Neural progenitor cell (in vitro differentiated cells): ENCODE measurements at regions not wholly inside any gene's neighbourhood (a gene's known extent, or its start where the extent isn't known, plus 50 kb on each side); places are given as distances from the start of the nearest gene placed in this dataset.

Experiments used
- DNase-seq: peaks from one replicate; pipeline ENCODE4 v3.0.0-alpha.2; 2016; ENCODE audit warnings: low spot score
- H2AFZ ChIP-seq: fragments of 200-600 bp; sonication (generic); replicated peaks from 2 replicates; pipeline ENCODE4 v1.6.1; 2016; ENCODE audit warnings: antibody characterized with exemption
- H3F3A ChIP-seq: fragments of 200-600 bp; sonication (generic); 2 replicates; pipeline ENCODE4 v1.6.1; 2016; ENCODE audit warnings: antibody characterized with exemption, low read depth
- H3K27ac ChIP-seq: fragments of 200-600 bp; sonication (generic); 2 replicates; pipeline ENCODE4 v1.5.1; 2016; ENCODE audit warnings: mild to moderate bottlenecking
- H3K27me3 ChIP-seq: fragments of 200-600 bp; sonication (generic); 2 replicates; pipeline ENCODE4 v1.6.1; 2016; ENCODE audit warnings: mild to moderate bottlenecking, moderate library complexity
- H3K36me3 ChIP-seq: fragments of 200-600 bp; sonication (generic); 2 replicates; pipeline ENCODE4 v1.5.1; 2016
- H3K4me1 ChIP-seq: fragments of 200-600 bp; sonication (generic); 2 replicates; pipeline ENCODE4 v1.6.1; 2016; ENCODE audit warnings: mixed run types
- H3K4me2 ChIP-seq: fragments of 200-600 bp; sonication (generic); 2 replicates; pipeline ENCODE4 v1.6.1; 2016
- H3K4me3 ChIP-seq: fragments of 200-600 bp; sonication (generic); 2 replicates; pipeline ENCODE4 v1.5.1; 2016
- H3K79me2 ChIP-seq: fragments of 200-600 bp; sonication (generic); 2 replicates; pipeline ENCODE4 v1.6.1; 2016; ENCODE audit warnings: low read depth
- H3K9ac ChIP-seq: fragments of 200-600 bp; sonication (generic); 2 replicates; pipeline ENCODE4 v1.6.1; 2016
- H3K9me3 ChIP-seq: fragments of 200-600 bp; sonication (generic); 2 replicates; pipeline ENCODE4 v1.5.1; 2016; ENCODE audit warnings: low read depth
- H4K20me1 ChIP-seq: fragments of 200-600 bp; sonication (generic); 2 replicates; pipeline ENCODE4 v1.6.1; 2016; ENCODE audit warnings: low read depth
- H3K27ac Mint-ChIP-seq: 3 replicates; pipeline ENCODE4 v1.8.0; 2021; ENCODE audit warnings: mixed read lengths
- H3K27me3 Mint-ChIP-seq: 2 replicates; pipeline ENCODE4 v1.8.0; 2022; ENCODE audit warnings: low read depth, mild to moderate bottlenecking, inconsistent platforms, moderate library complexity, mixed read lengths; ENCODE audit not compliant: insufficient read depth
- H3K36me3 Mint-ChIP-seq: 3 replicates; pipeline ENCODE4 v1.8.0; 2021; ENCODE audit warnings: mixed read lengths
- H3K4me1 Mint-ChIP-seq: 3 replicates; pipeline ENCODE4 v1.8.0; 2021; ENCODE audit warnings: mixed read lengths
- H3K4me3 Mint-ChIP-seq: 3 replicates; pipeline ENCODE4 v1.8.0; 2021; ENCODE audit warnings: mild to moderate bottlenecking, moderate library complexity, mixed read lengths
- H3K9me3 Mint-ChIP-seq: 3 replicates; pipeline ENCODE4 v1.8.0; 2020; ENCODE audit warnings: mixed read lengths
- EZH2 ChIP-seq: fragments of 200-600 bp; sonication (generic); IDR thresholded peaks from 2 replicates; pipeline ENCODE4 v1.6.1; 2017; ENCODE audit warnings: antibody characterized with exemption, mild to moderate bottlenecking, moderate library complexity
- EZH2phosphoT487 ChIP-seq: fragments of 200-600 bp; sonication (generic); IDR thresholded peaks from 2 replicates; pipeline ENCODE4 v1.6.1; 2017; ENCODE audit warnings: antibody characterized with exemption
- TF ChIP-seq, protein P1 (sequence below): fragments of 200-600 bp; sonication (generic); IDR thresholded peaks from 2 replicates; pipeline ENCODE4 v1.5.1; 2017; ENCODE audit warnings: antibody characterized with exemption, mild to moderate bottlenecking

DNA sequence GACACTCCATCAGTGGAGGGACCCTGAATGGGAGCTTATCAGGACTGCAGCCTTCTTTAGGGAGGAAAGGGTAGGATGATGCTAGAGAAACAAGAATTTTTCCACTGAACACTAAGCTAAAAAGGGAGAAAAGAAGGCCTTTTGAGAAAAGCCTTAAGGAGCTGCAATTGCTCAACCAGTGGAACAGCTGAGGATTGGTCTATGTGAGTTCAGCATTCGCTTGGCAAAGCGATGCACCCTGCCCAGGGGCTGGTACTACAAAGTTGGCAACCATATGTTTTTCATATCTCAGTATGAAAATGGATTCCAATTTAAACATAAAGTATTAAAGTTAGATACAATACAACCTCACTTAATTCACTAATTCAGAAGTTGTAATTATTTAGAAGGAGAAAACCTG, 117.8 kb upstream of the FAM20A start:
- Histone ChIP-seq H3K4me1 (no peaks in the 10 kb centered on the region), H3K9ac (no peak overlapping the region), H3K27ac (no peak overlapping the region), H3K79me2 (no peaks in the 10 kb centered on the region), H2AFZ (no peak overlapping the region), H3K9me3 (no peaks in the 10 kb centered on the region), H4K20me1 (no peaks in the 10 kb centered on the region), H3K36me3 (no peaks in the 10 kb centered on the region), H3K4me3 (no peak overlapping the region), H3F3A (no peaks in the 10 kb centered on the region), H3K27me3 (no peaks in the 10 kb centered on the region), H3K4me2 (no peak overlapping the region)
- H3K27me3 Mint-ChIP-seq: no peaks in the 10 kb centered on the region
- no peak for DNase-seq
- TF ChIP-seq, protein P1, sequence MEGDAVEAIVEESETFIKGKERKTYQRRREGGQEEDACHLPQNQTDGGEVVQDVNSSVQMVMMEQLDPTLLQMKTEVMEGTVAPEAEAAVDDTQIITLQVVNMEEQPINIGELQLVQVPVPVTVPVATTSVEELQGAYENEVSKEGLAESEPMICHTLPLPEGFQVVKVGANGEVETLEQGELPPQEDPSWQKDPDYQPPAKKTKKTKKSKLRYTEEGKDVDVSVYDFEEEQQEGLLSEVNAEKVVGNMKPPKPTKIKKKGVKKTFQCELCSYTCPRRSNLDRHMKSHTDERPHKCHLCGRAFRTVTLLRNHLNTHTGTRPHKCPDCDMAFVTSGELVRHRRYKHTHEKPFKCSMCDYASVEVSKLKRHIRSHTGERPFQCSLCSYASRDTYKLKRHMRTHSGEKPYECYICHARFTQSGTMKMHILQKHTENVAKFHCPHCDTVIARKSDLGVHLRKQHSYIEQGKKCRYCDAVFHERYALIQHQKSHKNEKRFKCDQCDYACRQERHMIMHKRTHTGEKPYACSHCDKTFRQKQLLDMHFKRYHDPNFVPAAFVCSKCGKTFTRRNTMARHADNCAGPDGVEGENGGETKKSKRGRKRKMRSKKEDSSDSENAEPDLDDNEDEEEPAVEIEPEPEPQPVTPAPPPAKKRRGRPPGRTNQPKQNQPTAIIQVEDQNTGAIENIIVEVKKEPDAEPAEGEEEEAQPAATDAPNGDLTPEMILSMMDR: no peak
- TF ChIP-seq EZH2 (no peak), EZH2phosphoT487 (no peak)
- no peaks in the 10 kb centered on the region for H3K4me1 Mint-ChIP-seq
- no peaks in the 10 kb centered on the region for H3K36me3 Mint-ChIP-seq
- no peaks in the 10 kb centered on the region for H3K9me3 Mint-ChIP-seq
- H3K27ac Mint-ChIP-seq: no peak overlapping the region
- no peak overlapping the region for H3K4me3 Mint-ChIP-seq

DNA sequence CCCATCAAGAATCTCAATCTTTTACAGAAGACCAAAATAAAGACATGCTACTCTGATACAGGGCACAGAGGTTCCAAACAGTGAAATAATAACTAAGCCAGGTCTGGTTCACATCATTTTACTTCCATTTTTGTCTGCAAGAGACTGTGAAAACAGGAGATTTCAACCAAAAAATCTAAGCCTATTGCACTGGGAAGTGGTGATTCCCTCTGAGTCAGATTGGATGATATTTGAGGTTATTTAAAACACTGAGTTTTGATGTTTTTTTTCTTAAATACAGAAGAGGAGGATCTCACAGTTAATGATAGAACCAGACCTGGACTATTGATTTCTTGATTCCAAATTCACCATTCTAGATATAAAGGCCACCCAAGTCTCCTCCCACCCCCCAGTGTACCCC, 117.3 kb upstream of the FAM20A start:
- Histone ChIP-seq H3K27ac (no peak overlapping the region), H4K20me1 (no peaks in the 10 kb centered on the region), H3K4me3 (no peak overlapping the region), H2AFZ (no peak overlapping the region), H3K4me2 (no peak overlapping the region), H3K9me3 (no peaks in the 10 kb centered on the region), H3K9ac (no peak overlapping the region), H3F3A (no peaks in the 10 kb centered on the region), H3K27me3 (no peaks in the 10 kb centered on the region), H3K4me1 (no peaks in the 10 kb centered on the region), H3K36me3 (no peaks in the 10 kb centered on the region), H3K79me2 (no peaks in the 10 kb centered on the region)
- H3K9me3 Mint-ChIP-seq: no peaks in the 10 kb centered on the region
- H3K4me1 Mint-ChIP-seq: no peaks in the 10 kb centered on the region
- H3K27me3 Mint-ChIP-seq: peaks cover 2% of the 10 kb centered on the region
- no peaks in the 10 kb centered on the region for H3K36me3 Mint-ChIP-seq
- no peak for DNase-seq
- no peak overlapping the region for H3K27ac Mint-ChIP-seq
- TF ChIP-seq EZH2 (no peak), EZH2phosphoT487 (no peak)
- TF ChIP-seq, protein P1: no peak
- no peak overlapping the region for H3K4me3 Mint-ChIP-seq

DNA sequence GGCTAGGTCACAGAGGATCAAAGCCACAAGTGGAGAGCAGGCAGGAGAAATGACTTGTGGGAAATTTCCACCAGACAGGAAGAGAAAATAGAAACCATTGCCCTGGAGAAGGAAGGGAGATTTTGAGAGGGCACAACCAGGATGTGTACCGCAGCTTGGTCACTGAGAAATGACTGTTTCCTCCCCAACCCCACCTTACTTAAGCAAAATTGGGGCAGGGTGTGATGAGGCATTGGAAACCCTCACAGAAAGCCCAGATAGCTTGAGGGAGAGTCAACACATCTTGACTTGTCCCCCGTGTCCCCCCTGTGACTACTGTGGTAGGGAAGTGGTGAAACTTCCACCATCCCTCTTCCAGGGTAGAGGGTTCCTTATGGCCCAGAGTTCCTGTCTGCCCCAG, 113.5 kb upstream of the FAM20A start:
- Mint-ChIP-seq H3K4me3 (no peak overlapping the region), H3K27me3 (peaks cover 4% of the 10 kb centered on the region), H3K4me1 (no peaks in the 10 kb centered on the region), H3K36me3 (no peaks in the 10 kb centered on the region), H3K9me3 (no peaks in the 10 kb centered on the region), H3K27ac (no peak overlapping the region)
- H3K9me3 ChIP-seq: no peaks in the 10 kb centered on the region
- no peaks in the 10 kb centered on the region for H4K20me1 ChIP-seq
- H3K4me3 ChIP-seq: no peak overlapping the region
- H3K79me2 ChIP-seq: no peaks in the 10 kb centered on the region
- no peak overlapping the region for H3K27ac ChIP-seq
- no peak overlapping the region for H3K4me2 ChIP-seq
- no peak overlapping the region for H3K9ac ChIP-seq
- no peaks in the 10 kb centered on the region for H3K36me3 ChIP-seq
- H3F3A ChIP-seq: no peaks in the 10 kb centered on the region
- no peak for DNase-seq
- TF ChIP-seq, protein P1: no peak
- TF ChIP-seq EZH2 (no peak), EZH2phosphoT487 (no peak)
- no peak overlapping the region for H2AFZ ChIP-seq
- no peaks in the 10 kb centered on the region for H3K4me1 ChIP-seq
- no peaks in the 10 kb centered on the region for H3K27me3 ChIP-seq

DNA sequence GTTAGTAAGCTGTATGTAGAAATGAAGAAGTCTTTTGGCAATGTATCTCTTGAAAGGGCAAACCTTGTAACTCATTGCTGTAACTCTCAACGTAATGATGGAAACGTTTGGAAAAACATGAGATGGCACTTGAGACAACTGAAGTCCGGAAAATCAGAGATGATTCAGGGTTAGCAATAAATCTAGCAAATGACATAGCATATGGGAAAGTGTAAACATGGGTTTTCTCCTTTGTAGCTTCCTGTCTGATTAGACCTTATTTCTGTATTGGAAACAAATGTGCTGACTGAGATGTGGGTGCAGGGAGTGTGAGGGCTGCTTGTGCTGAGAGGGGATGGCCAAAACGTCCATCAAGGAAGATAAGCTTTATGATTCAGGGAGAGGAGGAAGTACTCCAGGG, 110.7 kb upstream of the FAM20A start:
- Histone ChIP-seq H3K9me3 (no peaks in the 10 kb centered on the region), H3K27me3 (no peaks in the 10 kb centered on the region), H4K20me1 (no peaks in the 10 kb centered on the region), H2AFZ (no peak overlapping the region), H3K4me2 (no peak overlapping the region), H3K27ac (no peak overlapping the region), H3K36me3 (no peaks in the 10 kb centered on the region), H3F3A (no peaks in the 10 kb centered on the region), H3K4me3 (no peak overlapping the region), H3K9ac (no peak overlapping the region), H3K4me1 (no peaks in the 10 kb centered on the region), H3K79me2 (no peaks in the 10 kb centered on the region)
- Mint-ChIP-seq H3K27ac (no peak overlapping the region), H3K9me3 (no peaks in the 10 kb centered on the region), H3K4me3 (no peak overlapping the region), H3K4me1 (no peaks in the 10 kb centered on the region), H3K27me3 (peaks cover 4% of the 10 kb centered on the region), H3K36me3 (no peaks in the 10 kb centered on the region)
- TF ChIP-seq EZH2phosphoT487: no peak
- TF ChIP-seq, protein P1: no peak
- no peak for TF ChIP-seq EZH2
- DNase-seq: no peak
